SK-N-SH (cell line): ENCODE measurements at regions not wholly inside any gene's neighbourhood (a gene's known extent, or its start where the extent isn't known, plus 50 kb on each side); places are given as distances from the start of the nearest gene placed in this dataset.

ENCODE experiments used
- CTCF ChIA-PET: fragments of 300-600, 350-600 bp; formaldehyde crosslinking; extraction: SDS; loops from one replicate; lab custom pipeline; 2021; lab: Yijun Ruan, JAX
- POLR2A ChIA-PET: fragments of 350-600 bp; sonication (Branson Sonifier 250); formaldehyde crosslinking; extraction: SDS; loops from one replicate; lab custom pipeline; 2020; ENCODE audit warnings: antibody characterized with exemption, inconsistent platforms; lab: Yijun Ruan, JAX
- DNase-seq: peaks from one replicate; pipeline ENCODE4 v3.0.0; 2012
- H2AFZ ChIP-seq: fragments of 200-600 bp; sonication (generic); 2 replicates; pipeline ENCODE4 v1.8.1; 2016; ENCODE audit warnings: antibody characterized with exemption, mild to moderate bottlenecking, low read depth
- H3F3A ChIP-seq: fragments of 200-600 bp; sonication (generic); replicated peaks from 2 replicates; pipeline ENCODE3; 2016; ENCODE audit warnings: antibody characterized with exemption, mild to moderate bottlenecking; ENCODE audit not compliant: insufficient read depth
- H3K27ac ChIP-seq, 2 experiments: fragments of 200-500 bp in 1 of 2; fragments of 200-600 bp in 1 of 2; sonication (Bioruptor generic) in 1 of 2; sonication (generic), shearing (Covaris generic) in 1 of 2; 2 replicates each; pipeline versions ENCODE4 v1.5.1 to v1.6.1; 2014 to 2016; ENCODE audit warnings: low read depth in 2 of 2, inconsistent platforms in 1 of 2, low read length in 1 of 2, mild to moderate bottlenecking in 1 of 2, mixed read lengths in 1 of 2
- H3K27me3 ChIP-seq: fragments of 200-600 bp; sonication (generic), shearing (Covaris generic); 2 replicates; pipeline ENCODE4 v1.6.1; 2016; ENCODE audit warnings: mixed run types; ENCODE audit not compliant: insufficient read depth
- H3K36me3 ChIP-seq, 2 experiments: fragments of 200-500 bp in 1 of 2; fragments of 200-600 bp in 1 of 2; sonication (Bioruptor generic) in 1 of 2; sonication (generic) in 1 of 2; replicated peaks in 1 of 2; 2 replicates each; pipeline versions ENCODE3 to v1.5.1; 2014 to 2016; ENCODE audit warnings: low read length in 1 of 2, mild to moderate bottlenecking in 1 of 2; ENCODE audit not compliant: insufficient read depth in 2 of 2, control insufficient read depth in 1 of 2
- H3K4me1 ChIP-seq, 2 experiments: fragments of 200-500 bp in 1 of 2; fragments of 200-600 bp in 1 of 2; sonication (Bioruptor generic) in 1 of 2; sonication (generic), shearing (Covaris generic) in 1 of 2; 2 replicates each; pipeline versions ENCODE4 v1.5.1 to v1.6.1; 2014 to 2016; ENCODE audit warnings: low read depth in 1 of 2, low read length in 1 of 2, mixed run types in 1 of 2; ENCODE audit not compliant: insufficient read depth in 2 of 2, control insufficient read depth in 1 of 2
- H3K4me2 ChIP-seq: fragments of 200-600 bp; sonication (generic), shearing (Covaris generic); 2 replicates; pipeline ENCODE4 v1.6.1; 2017; ENCODE audit warnings: mixed run types
- H3K4me3 ChIP-seq, 2 experiments: fragments of 200-500 bp in 1 of 2; fragments of 200-600 bp in 1 of 2; sonication (Bioruptor generic) in 1 of 2; sonication (generic), shearing (Covaris generic) in 1 of 2; 2 replicates each; pipeline versions ENCODE4 v1.5.1 to v1.8.1; 2014 to 2016; ENCODE audit warnings: low read depth in 2 of 2, inconsistent platforms in 1 of 2, low read length in 1 of 2, mild to moderate bottlenecking in 1 of 2, mixed read lengths in 1 of 2, moderate library complexity in 1 of 2
- H3K79me2 ChIP-seq: fragments of 200-600 bp; sonication (generic); 2 replicates; pipeline ENCODE4 v1.8.1; 2017; ENCODE audit warnings: mild to moderate bottlenecking; ENCODE audit not compliant: insufficient read depth
- H3K9ac ChIP-seq: fragments of 200-600 bp; sonication (generic); 2 replicates; pipeline ENCODE4 v1.6.1; 2017; ENCODE audit warnings: mixed run types
- H3K9me2 ChIP-seq: fragments of 200-600 bp; sonication (generic); 2 replicates; pipeline ENCODE4 v1.6.1; 2017; ENCODE audit warnings: mixed run types
- H3K9me3 ChIP-seq: fragments of 200-600 bp; sonication (generic); 2 replicates; pipeline ENCODE4 v1.6.1; 2017; ENCODE audit warnings: mixed run types, mild to moderate bottlenecking, moderate library complexity
- H4K20me1 ChIP-seq: fragments of 200-600 bp; sonication (generic); 2 replicates; pipeline ENCODE4 v1.6.1; 2017; ENCODE audit warnings: mild to moderate bottlenecking, mixed run types; ENCODE audit not compliant: insufficient read depth
- CHD2 ChIP-seq: fragments of 150-350 bp; IDR thresholded peaks from 2 replicates; pipeline ENCODE4 v1.6.1; 2018; ENCODE audit warnings: low read length; ENCODE audit not compliant: partially characterized antibody
- CTCF ChIP-seq: fragments of 200-600 bp; sonication (generic); IDR thresholded peaks from 2 replicates; pipeline ENCODE4 v1.6.1; 2017; ENCODE audit warnings: antibody characterized with exemption, mild to moderate bottlenecking, moderate library complexity
- ELF1 ChIP-seq: IDR thresholded peaks from 2 replicates; pipeline ENCODE4 v1.4.0; 2012
- FOSL2 ChIP-seq: IDR thresholded peaks from 2 replicates; pipeline ENCODE4 v1.4.0; 2012; ENCODE audit warnings: low read depth, mild to moderate bottlenecking, moderate library complexity, borderline replicate concordance
- GABPA ChIP-seq: IDR thresholded peaks from 2 replicates; pipeline ENCODE4 v1.4.0; 2012; ENCODE audit warnings: low read depth, mild to moderate bottlenecking
- IRF3 ChIP-seq: fragments of 150-350 bp; IDR thresholded peaks from 2 replicates; pipeline ENCODE4 v1.6.1; 2016; ENCODE audit warnings: mild to moderate bottlenecking, low read depth, low read length
- MEF2A ChIP-seq: IDR thresholded peaks from 2 replicates; pipeline ENCODE4 v1.4.0; 2012; ENCODE audit warnings: low read depth, borderline replicate concordance
- MXI1 ChIP-seq: IDR thresholded peaks from 2 replicates; pipeline ENCODE4 v1.6.1; 2012; ENCODE audit warnings: mild to moderate bottlenecking, low read depth, low read length, improper control_type of control experiment
- RAD21 ChIP-seq: IDR thresholded peaks from 2 replicates; pipeline ENCODE4 v1.6.1; 2012; ENCODE audit warnings: mild to moderate bottlenecking, low read length
- RCOR1 ChIP-seq: fragments of 150-350 bp; IDR thresholded peaks from 2 replicates; pipeline ENCODE4 v1.6.1; 2017; ENCODE audit warnings: antibody characterized with exemption, low read length
- RFX5 ChIP-seq: IDR thresholded peaks from 2 replicates; pipeline ENCODE4 v1.6.1; 2012; ENCODE audit warnings: mild to moderate bottlenecking, improper control_type of control experiment, low read length
- SIN3A ChIP-seq: IDR thresholded peaks from 2 replicates; pipeline ENCODE4 v1.6.1; 2012; ENCODE audit warnings: low read depth, mild to moderate bottlenecking, low read length, moderate library complexity, borderline replicate concordance
- TCF12 ChIP-seq: IDR thresholded peaks from 2 replicates; pipeline ENCODE4 v1.4.0; 2012
- TEAD4 ChIP-seq: IDR thresholded peaks from 2 replicates; pipeline ENCODE4 v1.4.0; 2012; ENCODE audit warnings: mild to moderate bottlenecking, borderline replicate concordance; ENCODE audit not compliant: insufficient read depth
- YY1 ChIP-seq: IDR thresholded peaks from 2 replicates; pipeline ENCODE4 v1.4.0; 2012; ENCODE audit warnings: low read depth, mild to moderate bottlenecking
- WGBS: methylation state at CpG from one replicate; pipeline ENCODE4 v1.1.6; 2017; ENCODE audit warnings: low lambda C conversion rate; 5-methylcytosine and 5-hydroxymethylcytosine counted together
- TF ChIP-seq, protein P1 (sequence below): IDR thresholded peaks from 2 replicates; pipeline ENCODE4 v1.4.0; 2012; ENCODE audit warnings: low read depth, borderline replicate concordance
- TF ChIP-seq, protein P2 (sequence below): IDR thresholded peaks from 2 replicates; pipeline ENCODE4 v1.4.0; 2012; ENCODE audit warnings: low read depth

- no peak for TF ChIP-seq CTCF
Measured at GRCh38 chr16:26317885-26318284, 626.1 kb downstream of the HS3ST4 start (continued).

- 0% methylated on average over 1 of the region's 1 CpG for WGBS
Measured at GRCh38 chr16:26330654-26331053, 638.9 kb downstream of the HS3ST4 start.

More at GRCh38 chr16:26330654-26331053, 638.9 kb downstream of the HS3ST4 start:
- H3K27ac ChIP-seq: no peak overlapping the region
- DNase-seq: no peak
- CTCF ChIA-PET: no interaction called here
- no peaks in the 10 kb centered on the region for H3K4me1 ChIP-seq
- no peaks in the 10 kb centered on the region for H3K9me2 ChIP-seq
- H3K9me3 ChIP-seq: no peaks in the 10 kb centered on the region
- no peak overlapping the region for H3K9ac ChIP-seq
- no peaks in the 10 kb centered on the region for H3F3A ChIP-seq
- H3K27me3 ChIP-seq: no peaks in the 10 kb centered on the region
- POLR2A ChIA-PET: no interaction called here
- H4K20me1 ChIP-seq: no peaks in the 10 kb centered on the region
- no peaks in the 10 kb centered on the region for H3K36me3 ChIP-seq
- H2AFZ ChIP-seq: no peak overlapping the region
- H3K4me3 ChIP-seq: no peak overlapping the region
- H3K4me2 ChIP-seq: no peak overlapping the region
- TF ChIP-seq MXI1 (no peak), GABPA (no peak), RFX5 (no peak), FOSL2 (no peak), TEAD4 (no peak), TCF12 (no peak), YY1 (no peak), IRF3 (no peak), ELF1 (no peak), RAD21 (no peak), CHD2 (no peak), SIN3A (no peak), RCOR1 (no peak), MEF2A (no peak)
- TF ChIP-seq, protein P1, sequence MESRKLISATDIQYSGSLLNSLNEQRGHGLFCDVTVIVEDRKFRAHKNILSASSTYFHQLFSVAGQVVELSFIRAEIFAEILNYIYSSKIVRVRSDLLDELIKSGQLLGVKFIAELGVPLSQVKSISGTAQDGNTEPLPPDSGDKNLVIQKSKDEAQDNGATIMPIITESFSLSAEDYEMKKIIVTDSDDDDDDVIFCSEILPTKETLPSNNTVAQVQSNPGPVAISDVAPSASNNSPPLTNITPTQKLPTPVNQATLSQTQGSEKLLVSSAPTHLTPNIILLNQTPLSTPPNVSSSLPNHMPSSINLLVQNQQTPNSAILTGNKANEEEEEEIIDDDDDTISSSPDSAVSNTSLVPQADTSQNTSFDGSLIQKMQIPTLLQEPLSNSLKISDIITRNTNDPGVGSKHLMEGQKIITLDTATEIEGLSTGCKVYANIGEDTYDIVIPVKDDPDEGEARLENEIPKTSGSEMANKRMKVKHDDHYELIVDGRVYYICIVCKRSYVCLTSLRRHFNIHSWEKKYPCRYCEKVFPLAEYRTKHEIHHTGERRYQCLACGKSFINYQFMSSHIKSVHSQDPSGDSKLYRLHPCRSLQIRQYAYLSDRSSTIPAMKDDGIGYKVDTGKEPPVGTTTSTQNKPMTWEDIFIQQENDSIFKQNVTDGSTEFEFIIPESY: no peak
- TF ChIP-seq, protein P2, sequence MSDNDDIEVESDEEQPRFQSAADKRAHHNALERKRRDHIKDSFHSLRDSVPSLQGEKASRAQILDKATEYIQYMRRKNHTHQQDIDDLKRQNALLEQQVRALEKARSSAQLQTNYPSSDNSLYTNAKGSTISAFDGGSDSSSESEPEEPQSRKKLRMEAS: no peak
- no peaks in the 10 kb centered on the region for H3K79me2 ChIP-seq
